ENCODE measurements at regions not wholly inside any gene's neighbourhood (a gene's known extent, or its start where the extent isn't known, plus 50 kb on each side); places are given as distances from the start of the nearest gene placed in this dataset.

DNA sequence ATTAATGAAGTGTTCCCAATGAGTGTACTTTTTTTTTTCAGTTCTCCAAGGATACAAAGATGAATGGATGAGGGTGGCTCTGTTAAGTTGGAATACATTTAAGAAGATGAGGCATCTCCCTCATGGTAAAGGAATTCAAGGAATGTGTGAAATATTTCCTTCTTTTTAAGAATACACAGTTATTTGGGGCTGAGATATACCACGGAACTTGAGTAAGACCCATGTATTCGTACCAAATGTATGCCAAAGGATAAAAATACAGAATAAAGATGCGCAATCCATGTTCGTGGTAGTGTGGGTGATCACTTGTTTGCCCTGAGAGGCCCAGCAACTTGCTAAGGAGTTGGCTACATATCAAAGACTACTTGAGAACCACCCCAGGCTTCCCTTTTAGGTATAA, 164.2 kb upstream of the TCF21 start:
- DNase-seq (ENCODE audit: extremely low read depth, low read depth), result no peak
- TF ChIP-seq CTCF (IDR thresholded peaks at IDR 0.05; ENCODE audit: low read depth, low read length), result no peak

DNA sequence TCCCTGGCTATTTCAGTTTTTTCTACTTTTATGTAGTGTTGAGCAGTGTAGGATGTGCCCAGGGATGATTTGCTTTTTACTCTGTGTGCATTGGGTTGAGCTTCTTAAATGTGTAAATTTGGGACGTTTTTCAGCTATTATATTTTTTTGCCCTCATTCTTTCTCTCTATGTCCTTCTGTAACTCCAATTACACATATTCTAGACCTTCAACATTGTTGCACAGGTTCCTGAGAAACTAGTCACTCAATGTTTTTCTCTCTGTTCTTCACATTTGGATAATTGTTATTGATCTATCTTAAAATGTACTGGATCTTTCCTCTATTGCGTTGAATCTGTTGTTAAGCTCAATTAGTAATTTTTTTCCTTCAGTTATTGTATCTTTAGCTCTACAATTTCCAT, 162.7 kb upstream of the TCF21 start:
- no peak for TF ChIP-seq CTCF (IDR thresholded peaks at IDR 0.05; ENCODE audit: low read depth, low read length)
- DNase-seq (ENCODE audit: extremely low read depth, low read depth), result no peak

GRCh38 chr6:133730881-133731280, 158.0 kb upstream of the TCF21 start:
- TF ChIP-seq CTCF (IDR thresholded peaks at IDR 0.05; ENCODE audit: low read depth, low read length), result no peak
- no peak for DNase-seq (ENCODE audit: extremely low read depth, low read depth)

- DNase-seq (ENCODE audit: extremely low read depth, low read depth), result no peak
- no peak for TF ChIP-seq CTCF (IDR thresholded peaks at IDR 0.05; ENCODE audit: low read depth, low read length)
Measured at GRCh38 chr6:133740218-133740617, 148.7 kb upstream of the TCF21 start.

GRCh38 chr6:133740816-133741215, 148.1 kb upstream of the TCF21 start:
- DNase-seq (ENCODE audit: extremely low read depth, low read depth), result no peak
- TF ChIP-seq CTCF (IDR thresholded peaks at IDR 0.05; ENCODE audit: low read depth, low read length), result no peak

- TF ChIP-seq CTCF (IDR thresholded peaks at IDR 0.05; ENCODE audit: low read depth, low read length), result no peak; the same call in 1 of the 2 replicates
- peak; percentile 24 for DNase-seq (ENCODE audit: extremely low read depth, low read depth)
Measured at GRCh38 chr6:133741375-133741861, 147.5 kb upstream of the TCF21 start.

DNA sequence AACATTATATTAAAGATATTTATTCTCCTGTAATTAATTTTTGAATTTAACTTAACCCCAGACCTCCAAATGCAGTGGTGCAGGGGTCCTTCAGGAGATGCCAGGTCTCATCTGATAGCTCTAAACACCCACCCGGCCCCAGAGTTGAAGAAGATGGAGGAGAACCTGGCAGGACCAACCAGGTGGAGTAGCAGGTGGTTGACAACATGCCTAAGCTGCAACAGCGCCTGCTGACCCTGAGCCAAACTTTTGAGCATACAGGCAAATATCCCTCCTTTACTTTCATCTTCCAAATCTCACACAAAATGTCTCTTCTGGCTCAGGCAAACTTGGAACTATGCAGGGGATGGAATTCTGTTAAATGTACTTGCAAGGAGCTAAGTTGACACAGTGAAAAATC, 145.3 kb upstream of the TCF21 start:
- TF ChIP-seq CTCF (IDR thresholded peaks at IDR 0.05; ENCODE audit: low read depth, low read length), result no peak
- DNase-seq (ENCODE audit: extremely low read depth, low read depth), result no peak

Measured in AG09319 (cell line).